ENCODE measurements at regions not wholly inside any gene's neighbourhood (a gene's known extent, or its start where the extent isn't known, plus 50 kb on each side); places are given as distances from the start of the nearest gene placed in this dataset.

GRCh38 chr11:44446996-44447771 is 118.3 kb upstream of the CD82 start:
- H3K9me3 ChIP-seq (ENCODE audit: insufficient read depth, low read depth, low read length), result no peaks in the 10 kb centered on the region
- TF ChIP-seq EZH2 (IDR thresholded peaks at IDR 0.05; ENCODE audit: insufficient read depth, low read length) (no peak), CTCF (IDR thresholded peaks at IDR 0.05; ENCODE audit: insufficient read depth, low read depth, low read length) (no peak)
- H3K36me3 Mint-ChIP-seq (ENCODE audit: low read depth, unreplicated experiment), result peaks cover 3% of the 10 kb centered on the region
- H3K4me3 ChIP-seq (ENCODE audit: insufficient read depth, low read depth, low read length), result no peak overlapping the region
- H3K9me3 Mint-ChIP-seq (ENCODE audit: unreplicated experiment), result no peaks in the 10 kb centered on the region
- H3K27me3 ChIP-seq (ENCODE audit: insufficient read depth, low read length), result peaks cover 2% of the 10 kb centered on the region
- no peaks in the 10 kb centered on the region for H3K4me1 ChIP-seq (ENCODE audit: insufficient read depth, low read length)
- DNase-seq (ENCODE audit: low read depth) (no peak), FAIRE-seq (no peak)
- no peaks in the 10 kb centered on the region for H3K79me2 ChIP-seq (ENCODE audit: insufficient read depth, low read length)
- H3K36me3 ChIP-seq (ENCODE audit: insufficient read depth, low read length), result no peaks in the 10 kb centered on the region
- no peak overlapping the region for H3K27ac ChIP-seq (ENCODE audit: low read depth, low read length)
- peaks cover 16% of the 10 kb centered on the region for H3K27me3 Mint-ChIP-seq (ENCODE audit: low read depth, unreplicated experiment)
- H3K4me3 Mint-ChIP-seq (ENCODE audit: unreplicated experiment), result no peak overlapping the region
- no peak overlapping the region for H3K9ac ChIP-seq (ENCODE audit: low read length)
- no peak overlapping the region for H3K4me2 ChIP-seq (ENCODE audit: low read length)
- no peak overlapping the region for H2AFZ ChIP-seq (ENCODE audit: low read depth, low read length)
- H3K4me1 Mint-ChIP-seq (ENCODE audit: low read depth, unreplicated experiment), result no peaks in the 10 kb centered on the region
- no peaks in the 10 kb centered on the region for H4K20me1 ChIP-seq (ENCODE audit: insufficient read depth, low read length)
- no peak overlapping the region for H3K27ac Mint-ChIP-seq (ENCODE audit: unreplicated experiment)

- FAIRE-seq, result no peak
- H3K27ac Mint-ChIP-seq (ENCODE audit: unreplicated experiment), result no peak overlapping the region
- H3K4me2 ChIP-seq (ENCODE audit: low read length), result no peak overlapping the region
- H3K9ac ChIP-seq (ENCODE audit: low read length), result no peak overlapping the region
- H3K9me3 ChIP-seq (ENCODE audit: insufficient read depth, low read depth, low read length), result no peaks in the 10 kb centered on the region
- H3K27ac ChIP-seq (ENCODE audit: low read depth, low read length), result no peak overlapping the region
- H3K9me3 Mint-ChIP-seq (ENCODE audit: unreplicated experiment), result no peaks in the 10 kb centered on the region
- peaks cover 2% of the 10 kb centered on the region for H3K27me3 ChIP-seq (ENCODE audit: insufficient read depth, low read length)
- no peaks in the 10 kb centered on the region for H4K20me1 ChIP-seq (ENCODE audit: insufficient read depth, low read length)
- H3K4me3 ChIP-seq (ENCODE audit: insufficient read depth, low read depth, low read length), result no peak overlapping the region
- H3K36me3 Mint-ChIP-seq (ENCODE audit: low read depth, unreplicated experiment), result no peaks in the 10 kb centered on the region
- no peaks in the 10 kb centered on the region for H3K4me1 ChIP-seq (ENCODE audit: insufficient read depth, low read length)
- peaks cover 26% of the 10 kb centered on the region for H3K27me3 Mint-ChIP-seq (ENCODE audit: low read depth, unreplicated experiment)
- H3K36me3 ChIP-seq (ENCODE audit: insufficient read depth, low read length), result no peaks in the 10 kb centered on the region
- no peak overlapping the region for H2AFZ ChIP-seq (ENCODE audit: low read depth, low read length)
- H3K4me1 Mint-ChIP-seq (ENCODE audit: low read depth, unreplicated experiment), result no peaks in the 10 kb centered on the region
- no peak overlapping the region for H3K4me3 Mint-ChIP-seq (ENCODE audit: unreplicated experiment)
- DNase-seq (ENCODE audit: low read depth), result no peak
- H3K79me2 ChIP-seq (ENCODE audit: insufficient read depth, low read length), result no peaks in the 10 kb centered on the region
- no peak for TF ChIP-seq CTCF (IDR thresholded peaks at IDR 0.05; ENCODE audit: insufficient read depth, low read depth, low read length)
- TF ChIP-seq EZH2 (IDR thresholded peaks at IDR 0.05; ENCODE audit: insufficient read depth, low read length), result no peak
These were observed 115.0 kb upstream of the CD82 start for GRCh38 chr11:44450295-44450932.

- H3K27ac Mint-ChIP-seq (ENCODE audit: unreplicated experiment), result no peak overlapping the region
- no peak for FAIRE-seq
- no peak for TF ChIP-seq EZH2 (IDR thresholded peaks at IDR 0.05; ENCODE audit: insufficient read depth, low read length)
- TF ChIP-seq CTCF (IDR thresholded peaks at IDR 0.05; ENCODE audit: insufficient read depth, low read depth, low read length), result no peak
- H3K79me2 ChIP-seq (ENCODE audit: insufficient read depth, low read length), result no peaks in the 10 kb centered on the region
- no peak overlapping the region for H3K4me3 ChIP-seq (ENCODE audit: insufficient read depth, low read depth, low read length)
- no peak overlapping the region for H3K4me2 ChIP-seq (ENCODE audit: low read length)
- no peak overlapping the region for H3K4me3 Mint-ChIP-seq (ENCODE audit: unreplicated experiment)
- no peaks in the 10 kb centered on the region for H3K4me1 ChIP-seq (ENCODE audit: insufficient read depth, low read length)
- H3K4me1 Mint-ChIP-seq (ENCODE audit: low read depth, unreplicated experiment), result no peaks in the 10 kb centered on the region
- no peaks in the 10 kb centered on the region for H4K20me1 ChIP-seq (ENCODE audit: insufficient read depth, low read length)
- H3K36me3 Mint-ChIP-seq (ENCODE audit: low read depth, unreplicated experiment), result no peaks in the 10 kb centered on the region
- H3K9me3 Mint-ChIP-seq (ENCODE audit: unreplicated experiment), result no peaks in the 10 kb centered on the region
- no peak for DNase-seq (ENCODE audit: low read depth)
- H2AFZ ChIP-seq (ENCODE audit: low read depth, low read length), result no peak overlapping the region
- H3K9me3 ChIP-seq (ENCODE audit: insufficient read depth, low read depth, low read length), result no peaks in the 10 kb centered on the region
- H3K27me3 Mint-ChIP-seq (ENCODE audit: low read depth, unreplicated experiment), result peaks cover 25% of the 10 kb centered on the region
- H3K27me3 ChIP-seq (ENCODE audit: insufficient read depth, low read length), result no peaks in the 10 kb centered on the region
- H3K27ac ChIP-seq (ENCODE audit: low read depth, low read length), result no peak overlapping the region
- H3K9ac ChIP-seq (ENCODE audit: low read length), result no peak overlapping the region
- no peaks in the 10 kb centered on the region for H3K36me3 ChIP-seq (ENCODE audit: insufficient read depth, low read length)
These were observed 113.8 kb upstream of the CD82 start for GRCh38 chr11:44451706-44452105.

Data from astrocyte (in vitro differentiated cells and primary cell).